ENCODE measurements at regions not wholly inside any gene's neighbourhood (a gene's known extent, or its start where the extent isn't known, plus 50 kb on each side); places are given as distances from the start of the nearest gene placed in this dataset.

DNA sequence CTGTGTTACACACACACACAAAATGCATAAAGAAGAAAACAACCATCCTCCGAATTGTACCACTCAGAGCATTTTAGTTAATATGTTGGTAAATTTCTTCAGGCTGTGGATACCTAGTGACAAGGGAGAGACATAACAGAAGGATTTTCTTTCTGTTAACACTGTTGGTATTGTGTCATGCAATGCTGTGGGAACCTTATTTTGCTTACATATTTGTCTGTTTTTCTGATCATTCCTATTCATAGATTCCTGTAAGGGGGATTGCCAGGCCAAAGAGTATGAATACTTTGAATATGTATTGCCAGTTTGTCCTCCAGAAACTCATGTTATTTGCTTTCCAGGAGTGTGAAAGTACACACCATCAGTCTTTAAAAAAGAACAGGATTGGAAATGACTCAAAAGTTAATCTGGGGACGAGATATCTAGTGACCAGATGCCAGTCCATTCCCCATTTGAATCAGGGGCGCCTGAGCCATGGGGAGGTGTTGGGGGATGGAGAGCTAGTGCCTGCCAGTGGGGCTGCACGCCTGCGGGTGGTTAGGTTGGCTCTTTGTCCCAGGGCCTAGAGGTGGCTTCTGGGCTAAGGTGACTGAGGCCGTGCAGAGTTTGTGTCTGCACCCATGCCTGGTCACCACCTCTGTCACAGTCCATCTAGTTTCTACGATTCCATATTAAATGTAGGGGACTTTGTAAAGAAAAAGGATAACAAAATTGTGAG, 142.0 kb downstream of the PTPN20 start:
- Mint-ChIP-seq H3K27me3 (peaks cover 8% of the 10 kb centered on the region), H3K36me3 (no peaks in the 10 kb centered on the region), H3K4me1 (peaks cover 0 to 1% (median 0%) of the 10 kb centered on the region in 3 donors), H3K9me3 (no peaks in the 10 kb centered on the region), H3K4me3 (no peak overlapping the region), H3K27ac (no peak overlapping the region)

- H3K4me3 Mint-ChIP-seq, result no peak overlapping the region
- no peaks in the 10 kb centered on the region for H3K4me1 Mint-ChIP-seq
- no peaks in the 10 kb centered on the region for H3K36me3 Mint-ChIP-seq
- H3K27me3 Mint-ChIP-seq, result peaks cover 7% of the 10 kb centered on the region
- H3K27ac Mint-ChIP-seq, result no peak overlapping the region
- no peaks in the 10 kb centered on the region for H3K9me3 Mint-ChIP-seq
These were observed 143.7 kb downstream of the PTPN20 start for GRCh38 chr10:47054974-47055373.

DNA sequence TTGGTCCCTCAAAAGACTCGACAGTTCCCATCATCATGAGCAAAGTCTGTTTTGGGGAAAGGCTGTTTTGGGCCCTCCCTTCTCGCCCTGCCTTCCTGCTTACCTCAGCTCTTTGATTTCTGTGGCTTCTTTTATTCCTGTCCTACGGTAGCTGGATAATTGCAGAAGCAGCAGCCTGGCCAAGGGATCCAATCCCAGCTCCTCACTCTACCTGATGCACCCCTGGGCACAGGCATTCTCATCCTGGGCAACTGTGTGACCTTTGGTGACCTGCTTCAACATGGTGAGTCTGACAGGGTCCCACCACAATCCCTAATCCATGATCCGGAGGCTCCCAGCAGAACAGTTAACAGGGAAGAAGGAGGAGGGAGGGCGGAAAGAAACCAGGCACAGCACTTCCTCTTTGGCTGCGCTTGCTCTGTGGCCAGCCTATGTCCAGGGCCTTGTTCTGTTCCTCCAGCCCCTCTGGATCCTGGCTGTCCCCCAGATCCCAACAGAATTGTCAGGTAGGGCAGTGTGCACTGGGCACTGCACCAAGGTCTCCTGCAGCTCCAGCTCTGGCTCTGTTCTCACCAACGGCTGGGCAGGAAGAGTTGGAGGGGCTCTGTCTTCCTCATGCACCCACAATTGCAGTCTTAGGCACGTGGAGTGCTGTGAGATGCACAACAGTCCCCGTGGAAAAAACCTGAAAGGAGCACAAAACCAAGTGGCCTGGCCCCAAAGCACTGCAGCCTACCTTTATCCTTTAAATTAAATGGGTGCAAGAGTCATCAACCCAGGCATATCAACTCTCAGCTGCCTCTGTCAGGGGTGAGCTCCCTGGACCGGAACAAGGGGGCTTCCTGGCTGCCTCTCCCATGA, 144.4 kb downstream of the PTPN20 start:
- Mint-ChIP-seq H3K36me3 (no peaks in the 10 kb centered on the region), H3K27ac (no peak overlapping the region), H3K9me3 (no peaks in the 10 kb centered on the region), H3K4me3 (no peak overlapping the region), H3K4me1 (no peaks in the 10 kb centered on the region), H3K27me3 (peaks cover 7% of the 10 kb centered on the region)

DNA sequence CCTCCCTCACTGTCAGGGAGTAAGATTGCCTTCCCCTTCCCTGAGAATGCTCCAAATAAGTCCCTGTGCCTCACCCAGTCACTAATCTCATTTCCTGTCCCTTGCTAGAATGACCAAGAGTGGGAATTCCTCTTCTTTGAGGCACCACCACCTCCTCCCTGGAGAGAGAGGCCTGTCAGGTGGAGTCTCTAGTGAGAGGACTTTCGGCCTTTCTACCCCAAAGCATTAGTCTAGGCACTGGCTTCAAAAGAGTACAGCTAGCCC, 145.0 kb downstream of the PTPN20 start:
- Mint-ChIP-seq H3K4me3 (no peak overlapping the region), H3K27me3 (peaks cover 8% of the 10 kb centered on the region), H3K4me1 (no peaks in the 10 kb centered on the region), H3K36me3 (no peaks in the 10 kb centered on the region), H3K9me3 (no peaks in the 10 kb centered on the region), H3K27ac (no peak overlapping the region)

GRCh38 chr10:47057471-47057870, 146.2 kb downstream of the PTPN20 start:
- Mint-ChIP-seq H3K4me3 (no peak overlapping the region), H3K27ac (no peak overlapping the region), H3K27me3 (peaks cover 10% of the 10 kb centered on the region), H3K9me3 (no peaks in the 10 kb centered on the region), H3K4me1 (no peaks in the 10 kb centered on the region), H3K36me3 (no peaks in the 10 kb centered on the region)

- Mint-ChIP-seq H3K27me3 (peaks cover 12% of the 10 kb centered on the region), H3K9me3 (no peaks in the 10 kb centered on the region), H3K27ac (no peak overlapping the region), H3K4me1 (no peaks in the 10 kb centered on the region), H3K4me3 (no peak overlapping the region), H3K36me3 (no peaks in the 10 kb centered on the region)
These were observed 146.9 kb downstream of the PTPN20 start for GRCh38 chr10:47058032-47058702.

GRCh38 chr10:47058961-47059391, 147.7 kb downstream of the PTPN20 start:
- no peaks in the 10 kb centered on the region for H3K4me1 Mint-ChIP-seq
- H3K36me3 Mint-ChIP-seq, result no peaks in the 10 kb centered on the region
- no peaks in the 10 kb centered on the region for H3K9me3 Mint-ChIP-seq
- no peak overlapping the region for H3K27ac Mint-ChIP-seq
- H3K27me3 Mint-ChIP-seq, result peaks cover 12% of the 10 kb centered on the region
- no peak overlapping the region for H3K4me3 Mint-ChIP-seq

DNA sequence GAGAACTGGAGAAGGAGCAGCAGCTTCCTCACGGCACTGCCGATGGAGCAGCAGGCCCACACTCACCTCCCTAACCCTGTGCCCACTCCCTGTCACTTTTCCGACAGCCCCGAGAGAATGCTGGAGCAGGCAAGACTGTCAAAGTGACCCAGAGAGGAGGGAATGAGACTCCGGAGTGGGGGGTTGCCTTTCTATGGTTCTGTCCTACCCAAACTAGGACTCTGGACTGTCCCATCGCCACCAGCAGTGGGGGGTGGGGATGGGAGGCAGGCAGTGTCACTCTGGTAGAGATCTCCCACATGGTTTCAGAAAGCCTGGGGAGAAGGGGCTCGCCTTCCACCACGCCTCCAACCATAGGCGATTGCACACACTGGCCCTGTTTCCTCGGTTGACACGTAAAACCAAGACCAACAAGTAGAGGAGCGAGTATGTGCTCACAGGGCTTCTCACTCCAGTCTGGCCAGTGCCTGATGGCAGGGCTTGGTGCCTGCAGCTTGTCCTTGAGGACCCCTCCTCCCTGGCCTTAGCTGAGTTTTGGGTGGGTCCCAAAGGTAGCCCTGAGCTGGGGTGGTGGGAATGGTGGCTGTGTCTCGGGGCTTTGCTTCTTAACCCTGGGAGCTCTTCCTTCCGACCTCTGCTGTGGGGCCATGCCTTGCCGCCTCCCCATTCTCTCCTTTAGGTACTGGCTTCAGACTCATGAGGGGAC, 148.5 kb downstream of the PTPN20 start:
- Mint-ChIP-seq H3K36me3 (no peaks in the 10 kb centered on the region), H3K4me1 (no peaks in the 10 kb centered on the region), H3K4me3 (no peak overlapping the region), H3K9me3 (no peaks in the 10 kb centered on the region), H3K27me3 (peaks cover 12% of the 10 kb centered on the region), H3K27ac (no peak overlapping the region)

DNA sequence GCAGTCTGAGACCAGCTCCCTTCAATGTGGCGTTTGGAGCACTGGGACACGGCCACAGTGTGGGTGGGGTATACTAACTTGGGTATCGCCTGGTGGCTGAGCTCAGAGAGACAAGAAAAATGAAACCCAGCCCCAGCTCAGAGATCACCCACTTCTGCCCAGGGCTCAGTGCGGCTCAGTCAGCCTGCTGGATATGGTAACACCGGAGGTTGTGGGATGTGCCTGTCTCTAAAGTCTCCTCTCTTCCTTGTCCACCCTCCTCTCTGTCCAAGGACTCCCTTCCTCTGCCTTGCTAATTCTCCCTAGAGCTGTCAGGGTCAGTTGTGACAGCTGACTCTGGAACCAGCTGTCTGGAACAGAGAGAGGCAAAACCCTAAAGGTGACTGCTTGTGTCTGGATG, 149.1 kb downstream of the PTPN20 start:
- no peak overlapping the region for H3K27ac Mint-ChIP-seq
- no peak overlapping the region for H3K4me3 Mint-ChIP-seq
- peaks cover 12% of the 10 kb centered on the region for H3K27me3 Mint-ChIP-seq
- no peaks in the 10 kb centered on the region for H3K9me3 Mint-ChIP-seq
- no peaks in the 10 kb centered on the region for H3K4me1 Mint-ChIP-seq
- no peaks in the 10 kb centered on the region for H3K36me3 Mint-ChIP-seq

DNA sequence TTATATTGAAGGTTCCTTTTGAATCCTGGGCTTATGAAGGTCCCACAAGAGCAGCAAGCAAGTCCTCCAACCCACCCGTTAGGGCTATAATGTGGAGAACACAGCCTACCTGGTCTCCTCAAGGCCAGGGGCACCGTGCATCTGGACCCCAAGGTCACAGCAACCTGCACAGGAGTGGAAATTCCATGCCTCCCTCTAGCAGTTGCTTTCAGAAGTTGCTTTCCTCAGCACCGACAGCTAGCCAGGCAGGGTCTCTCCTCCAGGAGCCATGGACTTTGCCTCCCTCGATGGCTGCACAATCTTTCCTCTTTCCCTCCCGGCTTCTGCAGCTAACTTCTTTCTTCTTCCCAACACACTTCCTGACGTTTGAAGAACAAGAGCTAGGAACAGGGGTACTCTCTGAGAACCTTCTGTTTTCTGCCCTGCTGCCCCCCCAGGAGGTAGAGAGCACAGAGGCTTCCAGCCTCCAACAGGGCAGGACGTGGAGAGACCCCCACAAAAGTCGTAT, 149.8 kb downstream of the PTPN20 start:
- H3K36me3 Mint-ChIP-seq, result no peaks in the 10 kb centered on the region
- H3K27ac Mint-ChIP-seq, result peak overlapping the region in 1 of 3 donors; percentile 10
- no peak overlapping the region for H3K4me3 Mint-ChIP-seq
- no peaks in the 10 kb centered on the region for H3K4me1 Mint-ChIP-seq
- no peaks in the 10 kb centered on the region for H3K9me3 Mint-ChIP-seq
- H3K27me3 Mint-ChIP-seq, result peaks cover 12% of the 10 kb centered on the region

DNA sequence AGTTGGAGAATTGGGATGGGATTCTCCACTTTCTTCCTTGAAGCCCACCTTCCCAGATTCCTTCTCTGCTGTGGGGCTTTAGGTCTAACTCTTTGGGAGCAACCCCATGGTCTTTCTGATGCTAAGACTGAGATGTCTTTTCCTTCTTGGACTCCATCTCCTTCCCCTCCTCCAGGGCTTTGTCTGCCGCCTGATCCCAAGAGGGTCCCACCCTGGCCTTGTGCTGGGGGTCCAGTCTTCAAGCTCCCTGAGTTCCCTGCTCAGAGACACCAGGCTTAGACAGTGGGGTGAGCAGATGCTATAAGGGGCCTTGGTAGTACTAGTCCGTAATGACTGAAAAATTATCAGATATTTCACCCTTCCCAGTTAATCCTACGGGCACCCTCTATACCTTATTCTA, 150.5 kb downstream of the PTPN20 start:
- no peak overlapping the region for H3K4me3 Mint-ChIP-seq
- H3K9me3 Mint-ChIP-seq, result no peaks in the 10 kb centered on the region
- H3K36me3 Mint-ChIP-seq, result no peaks in the 10 kb centered on the region
- H3K27me3 Mint-ChIP-seq, result peaks cover 12% of the 10 kb centered on the region
- H3K27ac Mint-ChIP-seq, result no peak overlapping the region
- H3K4me1 Mint-ChIP-seq, result no peaks in the 10 kb centered on the region

DNA sequence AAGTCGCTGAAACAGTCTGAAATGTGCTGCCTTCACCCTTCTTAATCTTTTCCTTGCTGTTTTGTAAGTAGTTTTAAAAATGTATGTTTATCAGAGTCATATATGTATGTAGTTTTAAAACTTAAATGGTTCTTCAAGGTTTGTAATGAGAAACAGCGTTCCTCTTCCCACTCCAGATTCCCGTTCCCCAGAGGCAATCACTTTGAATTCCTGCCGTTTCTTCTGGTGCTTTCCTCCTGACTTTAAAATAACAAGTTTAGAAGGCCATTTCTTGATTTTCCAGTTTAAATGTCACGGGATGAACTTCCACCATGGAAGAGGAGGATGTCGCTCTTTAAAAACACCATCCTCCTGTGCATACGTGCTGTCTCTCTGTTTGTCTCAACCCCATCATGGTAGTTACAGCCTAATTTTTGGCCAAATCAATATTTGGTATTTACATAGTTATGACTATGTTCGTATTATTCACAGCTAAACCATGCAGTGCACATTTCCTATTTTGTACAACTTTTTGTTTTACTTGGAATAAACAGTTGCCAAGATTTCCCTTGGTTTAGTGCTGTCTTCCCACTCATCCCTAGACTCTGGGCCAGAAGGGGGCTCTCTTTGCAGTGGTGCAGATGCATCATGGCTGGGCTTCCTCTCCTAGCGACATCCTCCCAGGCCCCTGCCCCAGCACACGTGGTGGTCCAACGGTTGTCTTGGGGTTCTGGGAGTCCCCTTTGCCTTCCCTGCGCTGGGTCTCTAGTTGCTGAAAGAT, 151.4 kb downstream of the PTPN20 start:
- Mint-ChIP-seq H3K4me1 (no peaks in the 10 kb centered on the region), H3K36me3 (no peaks in the 10 kb centered on the region), H3K9me3 (no peaks in the 10 kb centered on the region), H3K27ac (no peak overlapping the region), H3K4me3 (no peak overlapping the region), H3K27me3 (peaks cover 6% of the 10 kb centered on the region)

DNA sequence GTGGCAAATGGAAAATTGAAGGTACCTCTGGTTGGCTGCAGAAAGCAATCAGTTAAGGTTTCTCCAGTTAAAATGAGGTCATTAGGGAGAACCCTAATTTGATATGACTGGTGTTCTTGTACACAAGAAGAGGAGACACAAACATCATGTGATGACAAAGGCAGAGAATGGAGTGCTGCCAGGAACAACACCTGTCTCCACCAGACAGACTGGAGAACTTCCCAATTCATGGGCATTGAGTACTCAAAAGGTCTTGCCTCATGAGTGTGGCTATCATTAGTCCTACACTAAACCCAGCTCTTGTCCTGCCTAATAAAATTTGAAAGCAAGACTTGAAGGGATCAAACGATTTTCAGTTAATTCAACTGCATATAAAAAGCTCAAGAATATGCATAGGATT, 152.6 kb downstream of the PTPN20 start:
- Mint-ChIP-seq H3K9me3 (no peaks in the 10 kb centered on the region), H3K27me3 (peaks cover 6% of the 10 kb centered on the region), H3K4me1 (peaks cover 0 to 1% (median 0%) of the 10 kb centered on the region in 3 donors), H3K36me3 (no peaks in the 10 kb centered on the region), H3K4me3 (no peak overlapping the region), H3K27ac (no peak overlapping the region)

DNA sequence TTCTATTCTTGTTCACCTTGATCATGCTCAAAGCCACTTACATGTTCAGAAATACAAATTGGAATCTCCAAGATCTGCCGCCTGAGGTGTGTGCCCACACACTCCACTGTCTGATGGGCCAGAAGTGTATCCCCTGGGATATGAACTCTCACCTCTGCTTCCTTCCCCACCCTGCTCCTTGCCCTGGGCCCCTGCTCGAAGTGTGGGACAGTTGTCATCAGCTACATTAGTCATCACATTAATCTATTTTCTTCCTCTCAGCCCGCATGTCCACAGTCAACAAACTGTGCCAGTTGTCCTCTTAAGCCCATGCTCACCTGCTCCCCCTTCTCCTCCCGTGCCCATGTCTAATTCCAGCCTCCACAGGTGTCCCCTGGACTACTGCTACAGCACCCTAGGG, 154.7 kb downstream of the PTPN20 start:
- Mint-ChIP-seq H3K4me3 (no peak overlapping the region), H3K36me3 (no peaks in the 10 kb centered on the region), H3K4me1 (peaks cover 0 to 3% (median 0%) of the 10 kb centered on the region in 3 donors), H3K27me3 (peaks cover 6% of the 10 kb centered on the region), H3K9me3 (no peaks in the 10 kb centered on the region), H3K27ac (no peak overlapping the region)

All from IgD-negative memory B cell (primary cell).